OCI-LY3 (cell line): ENCODE measurements at regions not wholly inside any gene's neighbourhood (a gene's known extent, or its start where the extent isn't known, plus 50 kb on each side); places are given as distances from the start of the nearest gene placed in this dataset.
"Not testable (repeated sequence)": the region's sequence is repeated elsewhere in the genome, so short reads cannot be mapped to it uniquely, and the experiment has no call there.

Experiments used
- H2AFZ ChIP-seq: fragments of 200-600, 300-600 bp; shearing (Covaris generic); 2 replicates; pipeline ENCODE4 v1.6.0; 2014; ENCODE audit warnings: antibody characterized with exemption, low read depth, low read length
- H3K27ac ChIP-seq: fragments of 200-600, 300-600 bp; sonication (generic); 2 replicates; pipeline ENCODE4 v1.5.1; 2014; ENCODE audit warnings: mild to moderate bottlenecking, low read length, moderate library complexity, mixed read lengths
- H3K27me3 ChIP-seq: fragments of 200-600, 300-600 bp; sonication (generic); 2 replicates; pipeline ENCODE4 v1.6.1; 2014; ENCODE audit warnings: low read depth, low read length, mixed read lengths
- H3K36me3 ChIP-seq: fragments of 200-600, 300-600 bp; sonication (generic); replicated peaks from 2 replicates; pipeline ENCODE3; 2014; ENCODE audit warnings: low read depth, low read length, mixed read lengths
- H3K4me1 ChIP-seq: fragments of 300-600, 200-600 bp; sonication (generic); 2 replicates; pipeline ENCODE4 v1.6.1; 2014; ENCODE audit warnings: low read length, mixed read lengths
- H3K4me2 ChIP-seq: fragments of 200-600, 300-600 bp; sonication (generic); 2 replicates; pipeline ENCODE4 v1.6.1; 2014; ENCODE audit warnings: low read length, mixed read lengths
- H3K4me3 ChIP-seq: fragments of 300-600, 200-600 bp; sonication (generic); 2 replicates; pipeline ENCODE4 v1.5.1; 2014; ENCODE audit warnings: antibody characterized with exemption, mild to moderate bottlenecking, low read length, moderate library complexity
- H3K79me2 ChIP-seq: fragments of 300-600, 200-600 bp; shearing (Covaris generic); 2 replicates; pipeline ENCODE4 v1.6.1; 2014; ENCODE audit warnings: mild to moderate bottlenecking, low read length, mixed read lengths
- H3K9ac ChIP-seq: fragments of 300-600, 200-600 bp; shearing (Covaris generic); 2 replicates; pipeline ENCODE4 v1.6.0; 2014; ENCODE audit warnings: mild to moderate bottlenecking, low read length, moderate library complexity
- H3K9me3 ChIP-seq: fragments of 200-600, 300-600 bp; shearing (Covaris generic); 2 replicates; pipeline ENCODE4 v1.6.1; 2014; ENCODE audit warnings: low read length, mixed read lengths; ENCODE audit not compliant: insufficient read depth
- H4K20me1 ChIP-seq: fragments of 200-600, 300-600 bp; sonication (generic); 2 replicates; pipeline ENCODE4 v1.6.1; 2016; ENCODE audit warnings: low read length, mixed read lengths; ENCODE audit not compliant: insufficient read depth
- CTCF ChIP-seq: fragments of 200-600, 300-600 bp; sonication (generic); IDR thresholded peaks from 2 replicates; pipeline ENCODE4 v1.5.1; 2014; ENCODE audit warnings: antibody characterized with exemption, low read length, low read depth
- EZH2phosphoT487 ChIP-seq: fragments of 200-600 bp; shearing (Covaris generic); IDR thresholded peaks from 2 replicates; pipeline ENCODE4 v1.6.1; 2018; ENCODE audit warnings: antibody characterized with exemption, mixed run types, low read depth

- Histone ChIP-seq H3K4me2 (no peak overlapping the region), H2AFZ (no peak overlapping the region), H3K36me3 (no peaks in the 10 kb centered on the region), H3K79me2 (no peaks in the 10 kb centered on the region), H3K4me1 (no peaks in the 10 kb centered on the region), H3K9me3 (no peaks in the 10 kb centered on the region), H3K27me3 (no peaks in the 10 kb centered on the region), H3K27ac (no peak overlapping the region), H3K9ac (no peak overlapping the region), H4K20me1 (no peaks in the 10 kb centered on the region), H3K4me3 (no peak overlapping the region)
- TF ChIP-seq CTCF (no peak), EZH2phosphoT487 (no peak)
Measured at GRCh38 chr10:9382533-9382866, 1328.0 kb downstream of the GATA3 start.

DNA sequence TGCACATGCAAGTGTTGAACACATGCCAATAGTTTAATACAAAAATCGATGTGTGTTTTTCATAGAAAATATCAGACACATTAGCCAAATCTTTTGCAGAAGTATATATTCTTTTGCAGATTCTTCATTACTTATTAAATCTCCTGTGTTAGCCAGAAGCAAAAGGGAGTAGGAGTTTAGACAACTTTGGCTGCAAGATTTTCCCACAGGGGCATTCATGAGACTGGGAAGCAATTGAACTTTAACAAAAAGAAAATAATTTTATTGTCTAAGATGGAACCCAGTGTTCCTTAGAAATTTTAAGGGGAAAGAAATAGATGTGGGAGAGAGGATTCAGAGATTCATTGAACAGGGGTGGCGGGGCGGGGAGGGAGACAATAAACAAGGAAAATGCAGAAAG, 1336.0 kb downstream of the GATA3 start:
- H3K27ac ChIP-seq, result no peak overlapping the region
- H4K20me1 ChIP-seq, result no peaks in the 10 kb centered on the region
- no peak for TF ChIP-seq EZH2phosphoT487
- TF ChIP-seq CTCF, result no peak
- no peak overlapping the region for H3K9ac ChIP-seq
- H3K4me3 ChIP-seq, result no peak overlapping the region
- H2AFZ ChIP-seq, result no peak overlapping the region
- H3K4me1 ChIP-seq, result no peaks in the 10 kb centered on the region
- H3K9me3 ChIP-seq, result no peaks in the 10 kb centered on the region
- H3K79me2 ChIP-seq, result no peaks in the 10 kb centered on the region
- H3K4me2 ChIP-seq, result no peak overlapping the region
- H3K27me3 ChIP-seq, result no peaks in the 10 kb centered on the region
- H3K36me3 ChIP-seq, result no peaks in the 10 kb centered on the region

DNA sequence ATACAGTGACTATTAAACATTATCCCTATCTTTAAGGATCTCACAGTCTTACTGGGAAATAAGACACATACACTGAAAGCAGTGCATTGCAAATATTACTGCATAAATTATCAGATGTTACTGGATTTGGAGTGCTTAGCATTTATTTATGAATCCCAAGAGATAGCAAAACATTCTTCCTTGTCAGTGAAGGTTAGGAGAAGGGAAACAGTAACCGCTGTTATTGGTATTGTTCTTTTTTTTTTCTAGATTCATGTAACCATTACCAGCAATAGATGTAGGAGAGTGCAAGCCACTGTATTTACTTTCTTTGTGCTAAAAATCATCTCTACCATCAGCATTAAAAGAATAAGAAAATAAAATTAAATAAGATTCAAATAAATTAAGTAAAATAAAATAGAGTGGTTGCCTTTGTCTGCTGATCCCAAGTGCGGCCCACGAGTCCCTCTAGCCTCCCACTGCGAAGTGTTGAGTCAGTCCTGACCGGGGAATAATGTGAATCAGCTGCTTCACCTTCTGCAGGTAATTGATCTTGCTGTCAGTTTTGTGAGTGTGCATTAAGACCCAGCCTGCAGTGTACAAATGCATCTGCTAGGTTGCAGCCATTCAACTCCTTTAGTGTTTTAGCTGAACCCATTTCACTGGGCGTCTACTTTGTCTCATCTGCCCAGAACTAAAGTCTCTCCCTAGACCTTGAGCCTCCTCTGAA, 1344.9 kb downstream of the GATA3 start:
- Histone ChIP-seq H2AFZ (no peak overlapping the region), H3K4me1 (no peaks in the 10 kb centered on the region), H3K79me2 (no peaks in the 10 kb centered on the region), H3K36me3 (no peaks in the 10 kb centered on the region), H3K9me3 (no peaks in the 10 kb centered on the region), H3K4me2 (no peak overlapping the region), H3K27ac (no peak overlapping the region), H3K4me3 (no peak overlapping the region), H3K27me3 (no peaks in the 10 kb centered on the region), H4K20me1 (no peaks in the 10 kb centered on the region), H3K9ac (no peak overlapping the region)
- TF ChIP-seq CTCF (no peak), EZH2phosphoT487 (no peak)

DNA sequence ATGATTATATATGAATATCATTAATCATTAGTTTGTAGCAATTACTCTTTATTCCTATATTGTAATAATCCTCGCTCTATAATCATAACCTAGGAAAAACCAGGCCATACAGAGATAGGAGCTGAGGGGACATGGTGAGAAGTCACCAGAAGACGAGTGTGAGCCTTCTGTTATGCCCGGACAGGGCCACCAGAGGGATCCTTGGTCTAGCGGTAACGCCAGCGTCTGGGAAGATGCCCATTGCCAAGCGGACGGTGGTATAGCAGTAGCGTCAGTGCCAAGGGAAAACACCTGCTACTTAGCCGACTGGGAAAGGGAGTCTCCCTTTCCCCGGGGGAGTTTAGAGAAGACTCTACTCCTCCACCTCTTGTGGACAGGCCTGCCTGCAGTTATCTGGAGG, 1347.6 kb downstream of the GATA3 start:
- not testable (repeated sequence) for H3K27ac ChIP-seq, H3K79me2 ChIP-seq, H3K4me1 ChIP-seq, H2AFZ ChIP-seq, H3K36me3 ChIP-seq, H3K27me3 ChIP-seq, H3K9ac ChIP-seq, H3K4me2 ChIP-seq, H4K20me1 ChIP-seq, H3K4me3 ChIP-seq, H3K9me3 ChIP-seq

DNA sequence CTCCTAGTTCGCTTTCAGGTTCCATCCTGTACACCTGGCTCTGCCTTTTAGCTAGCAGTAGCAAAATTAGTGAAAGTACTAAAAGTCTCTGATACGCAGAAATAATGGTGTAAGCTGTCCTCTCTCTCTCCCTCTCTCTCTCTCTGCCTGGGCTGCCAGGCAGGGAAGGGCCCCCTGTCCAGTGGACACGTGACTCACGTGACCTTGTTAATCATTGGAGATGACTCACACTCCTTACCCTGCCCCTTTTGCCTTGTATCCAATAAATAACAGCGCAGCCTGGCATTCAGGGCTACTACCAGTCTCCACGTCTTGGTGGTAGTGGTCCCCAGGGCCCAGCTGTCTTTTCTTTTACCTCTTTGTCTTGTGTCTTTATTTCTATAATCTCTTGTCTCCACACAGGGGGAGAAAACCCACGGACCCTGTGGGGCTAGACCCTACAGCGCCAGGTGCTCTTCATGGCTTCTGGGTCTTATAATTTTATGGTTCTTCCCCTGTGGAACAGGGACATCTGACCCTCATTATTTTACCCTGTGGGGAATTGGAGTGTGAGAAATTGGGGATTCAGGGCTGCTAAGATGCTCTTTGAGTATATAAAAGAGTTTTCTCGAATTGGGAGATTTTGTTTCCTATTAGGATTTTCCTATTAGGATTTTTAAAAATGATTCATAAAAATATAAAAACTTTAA, 1348.2 kb downstream of the GATA3 start:
- not testable (repeated sequence) for H2AFZ ChIP-seq

GRCh38 chr10:9407201-9407600, 1352.7 kb downstream of the GATA3 start:
- H3K4me2 ChIP-seq, H3K36me3 ChIP-seq, H2AFZ ChIP-seq, H3K4me3 ChIP-seq, H3K79me2 ChIP-seq, H4K20me1 ChIP-seq, H3K9ac ChIP-seq, H3K4me1 ChIP-seq, H3K9me3 ChIP-seq, H3K27me3 ChIP-seq, H3K27ac ChIP-seq: not testable (repeated sequence)

More for the DNA sequence above, 1348.2 kb downstream of the GATA3 start:
- H3K4me2 ChIP-seq, H3K27me3 ChIP-seq, H3K4me3 ChIP-seq, H3K36me3 ChIP-seq, H3K27ac ChIP-seq, H3K9ac ChIP-seq, H3K9me3 ChIP-seq, H3K4me1 ChIP-seq, H3K79me2 ChIP-seq, H4K20me1 ChIP-seq: not testable (repeated sequence)
